ENCODE measurements at regions not wholly inside any gene's neighbourhood (a gene's known extent, or its start where the extent isn't known, plus 50 kb on each side); places are given as distances from the start of the nearest gene placed in this dataset.

GRCh38 chr6:2492686-2493523 is 247.5 kb upstream of the GMDS start:
- Histone ChIP-seq H3K27ac (ENCODE audit: poor library complexity, severe bottlenecking) (no peak overlapping the region), H3K9me3 (ENCODE audit: severe bottlenecking) (no peaks in the 10 kb centered on the region), H3K36me3 (ENCODE audit: low read depth) (no peaks in the 10 kb centered on the region), H3K27me3 (ENCODE audit: insufficient read depth, poor library complexity, severe bottlenecking) (no peaks in the 10 kb centered on the region), H3K4me3 (ENCODE audit: severe bottlenecking) (no peak overlapping the region), H3K4me1 (ENCODE audit: insufficient read depth, poor library complexity, severe bottlenecking) (peaks cover 2% of the 10 kb centered on the region)
- DNase-seq (ENCODE audit: low spot score) (no peak), ATAC-seq (ENCODE audit: low read depth) (no peak)
- TF ChIP-seq CTCF (IDR thresholded peaks at IDR 0.05; ENCODE audit: poor library complexity, severe bottlenecking), result no peak

GRCh38 chr6:2491137-2491536 is 245.7 kb upstream of the GMDS start:
- Histone ChIP-seq H3K9me3 (ENCODE audit: severe bottlenecking) (no peaks in the 10 kb centered on the region), H3K36me3 (ENCODE audit: low read depth) (no peaks in the 10 kb centered on the region), H3K27ac (ENCODE audit: poor library complexity, severe bottlenecking) (no peak overlapping the region), H3K4me1 (ENCODE audit: insufficient read depth, poor library complexity, severe bottlenecking) (no peaks in the 10 kb centered on the region), H3K27me3 (ENCODE audit: insufficient read depth, poor library complexity, severe bottlenecking) (no peaks in the 10 kb centered on the region), H3K4me3 (ENCODE audit: severe bottlenecking) (no peak overlapping the region)
- no peak for TF ChIP-seq CTCF (IDR thresholded peaks at IDR 0.05; ENCODE audit: poor library complexity, severe bottlenecking)
- DNase-seq (ENCODE audit: low spot score) (no peak), ATAC-seq (ENCODE audit: low read depth) (no peak)

GRCh38 chr6:2488578-2488977 is 243.2 kb upstream of the GMDS start:
- no peak for ATAC-seq (ENCODE audit: low read depth)
- no peak for TF ChIP-seq CTCF (IDR thresholded peaks at IDR 0.05; ENCODE audit: poor library complexity, severe bottlenecking)

GRCh38 chr6:2485116-2485515 is 239.7 kb upstream of the GMDS start:
- TF ChIP-seq CTCF (IDR thresholded peaks at IDR 0.05; ENCODE audit: poor library complexity, severe bottlenecking), result no peak
- ATAC-seq (ENCODE audit: low read depth) (no peak), DNase-seq (ENCODE audit: low spot score) (no peak)
- Histone ChIP-seq H3K27me3 (ENCODE audit: insufficient read depth, poor library complexity, severe bottlenecking) (no peaks in the 10 kb centered on the region), H3K4me3 (ENCODE audit: severe bottlenecking) (no peak overlapping the region), H3K9me3 (ENCODE audit: severe bottlenecking) (no peaks in the 10 kb centered on the region), H3K4me1 (ENCODE audit: insufficient read depth, poor library complexity, severe bottlenecking) (no peaks in the 10 kb centered on the region), H3K27ac (ENCODE audit: poor library complexity, severe bottlenecking) (no peak overlapping the region), H3K36me3 (ENCODE audit: low read depth) (no peaks in the 10 kb centered on the region)

More at GRCh38 chr6:2488578-2488977, 243.2 kb upstream of the GMDS start:
- no peak for DNase-seq (ENCODE audit: low spot score)
- Histone ChIP-seq H3K4me3 (ENCODE audit: severe bottlenecking) (no peak overlapping the region), H3K27ac (ENCODE audit: poor library complexity, severe bottlenecking) (no peak overlapping the region), H3K27me3 (ENCODE audit: insufficient read depth, poor library complexity, severe bottlenecking) (no peaks in the 10 kb centered on the region), H3K36me3 (ENCODE audit: low read depth) (no peaks in the 10 kb centered on the region), H3K4me1 (ENCODE audit: insufficient read depth, poor library complexity, severe bottlenecking) (no peaks in the 10 kb centered on the region), H3K9me3 (ENCODE audit: severe bottlenecking) (no peaks in the 10 kb centered on the region)

GRCh38 chr6:2482773-2483172 is 237.4 kb upstream of the GMDS start:
- DNase-seq (ENCODE audit: low spot score), result no peak

More at GRCh38 chr6:2482773-2483172, 237.4 kb upstream of the GMDS start:
- Histone ChIP-seq H3K9me3 (ENCODE audit: severe bottlenecking) (no peaks in the 10 kb centered on the region), H3K27me3 (ENCODE audit: insufficient read depth, poor library complexity, severe bottlenecking) (no peaks in the 10 kb centered on the region), H3K4me3 (ENCODE audit: severe bottlenecking) (no peak overlapping the region), H3K36me3 (ENCODE audit: low read depth) (no peaks in the 10 kb centered on the region), H3K4me1 (ENCODE audit: insufficient read depth, poor library complexity, severe bottlenecking) (no peaks in the 10 kb centered on the region), H3K27ac (ENCODE audit: poor library complexity, severe bottlenecking) (no peak overlapping the region)
- TF ChIP-seq CTCF (IDR thresholded peaks at IDR 0.05; ENCODE audit: poor library complexity, severe bottlenecking), result no peak
- ATAC-seq (ENCODE audit: low read depth), result no peak

All from RWPE2 (cell line).